ENCODE measurements at regions not wholly inside any gene's neighbourhood (a gene's known extent, or its start where the extent isn't known, plus 50 kb on each side); places are given as distances from the start of the nearest gene placed in this dataset.

DNA sequence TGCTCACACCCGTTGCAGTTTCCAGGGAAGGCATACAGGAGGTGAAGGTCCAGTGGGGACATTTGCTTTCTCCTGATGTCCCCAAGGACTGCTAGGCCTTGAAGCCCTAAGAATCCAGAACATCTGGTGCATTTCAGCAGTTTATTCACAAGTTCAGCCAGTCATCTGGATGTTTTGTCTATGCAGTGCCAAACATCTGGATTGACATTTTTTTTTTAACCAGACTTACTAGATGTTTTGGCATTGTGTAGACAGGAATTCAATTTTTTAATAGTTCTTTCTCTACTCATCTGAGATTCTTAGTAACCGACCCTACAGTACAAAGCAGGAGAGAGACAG is 256.2 kb downstream of the CLIC5 start:
- BruUV-seq (replicated peaks) = no TSS peak
- Histone ChIP-seq H4K8ac (ENCODE audit: low read depth in 2 of 2, low read length in 2 of 2) (no peak overlapping the region), H2BK20ac (ENCODE audit: low read depth, low read length) (no peak overlapping the region), H3K4me3 (ENCODE audit: insufficient read depth, low read depth, low read length) (no peak overlapping the region), H3K18ac (ENCODE audit: low read depth, low read length) (no peak overlapping the region), H3K9me1 (ENCODE audit: insufficient read depth, low read length) (no peaks in the 10 kb centered on the region), H4K20me1 (ENCODE audit: insufficient read depth, low read length) (no peaks in the 10 kb centered on the region), H3K9me3 (ENCODE audit: control insufficient read depth, insufficient read depth, low read length) (no peaks in the 10 kb centered on the region), H4K5ac (ENCODE audit: low read depth, low read length) (no peak overlapping the region), H2AK9ac (replicated peaks; ENCODE audit: low read depth, low read length, poor library complexity) (no peak overlapping the region), H3K4me1 (ENCODE audit: control insufficient read depth, insufficient read depth, low read length) (no peaks in the 10 kb centered on the region), H2BK120ac (ENCODE audit: low read depth, low read length) (no peak overlapping the region), H3K79me1 (ENCODE audit: low read depth in 1 of 2, low read length in 2 of 2) (no peaks in the 10 kb centered on the region), H3K14ac (replicated peaks; ENCODE audit: low read depth, low read length) (no peak overlapping the region), H3K9ac (ENCODE audit: low read depth, low read length) (no peak overlapping the region), H3K23ac (ENCODE audit: low read depth, low read length) (no peak overlapping the region), H3K27ac (ENCODE audit: insufficient read depth, low read length) (no peak overlapping the region), H3K36me3 (ENCODE audit: control insufficient read depth, insufficient read depth, low read length) (no peaks in the 10 kb centered on the region), H4K91ac (ENCODE audit: insufficient read depth, low read depth, low read length) (no peak overlapping the region), H3K27me3 (ENCODE audit: control insufficient read depth, insufficient read depth, low read length) (peaks cover 10% of the 10 kb centered on the region), H2BK5ac (ENCODE audit: low read depth, low read length, poor library complexity, severe bottlenecking) (no peak overlapping the region), H3K4me2 (ENCODE audit: low read depth, low read length) (no peak overlapping the region), H2BK15ac (ENCODE audit: low read depth, low read length) (no peak overlapping the region), H3K56ac (ENCODE audit: extremely low read depth, insufficient read depth, low read length) (no peak overlapping the region), H2AK5ac (ENCODE audit: low read depth, low read length) (no peak overlapping the region), H2AFZ (replicated peaks; ENCODE audit: low read length, poor library complexity) (no peak overlapping the region), H3K4ac (ENCODE audit: low read depth, low read length) (no peak overlapping the region)
- TF ChIP-seq MAFK (IDR thresholded peaks at IDR 0.05; ENCODE audit: low read depth, low read length) = no peak
- no peak for TF ChIP-seq MAZ (IDR thresholded peaks at IDR 0.05; ENCODE audit: borderline replicate concordance, low read depth, low read length)
- no peak for TF ChIP-seq SMC3 (IDR thresholded peaks at IDR 0.05; ENCODE audit: low read depth, low read length)
- TF ChIP-seq, protein P1, sequence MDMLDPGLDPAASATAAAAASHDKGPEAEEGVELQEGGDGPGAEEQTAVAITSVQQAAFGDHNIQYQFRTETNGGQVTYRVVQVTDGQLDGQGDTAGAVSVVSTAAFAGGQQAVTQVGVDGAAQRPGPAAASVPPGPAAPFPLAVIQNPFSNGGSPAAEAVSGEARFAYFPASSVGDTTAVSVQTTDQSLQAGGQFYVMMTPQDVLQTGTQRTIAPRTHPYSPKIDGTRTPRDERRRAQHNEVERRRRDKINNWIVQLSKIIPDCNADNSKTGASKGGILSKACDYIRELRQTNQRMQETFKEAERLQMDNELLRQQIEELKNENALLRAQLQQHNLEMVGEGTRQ (IDR thresholded peaks at IDR 0.05; ENCODE audit: low read depth, low read length) = no peak
- TF ChIP-seq, protein P2, sequence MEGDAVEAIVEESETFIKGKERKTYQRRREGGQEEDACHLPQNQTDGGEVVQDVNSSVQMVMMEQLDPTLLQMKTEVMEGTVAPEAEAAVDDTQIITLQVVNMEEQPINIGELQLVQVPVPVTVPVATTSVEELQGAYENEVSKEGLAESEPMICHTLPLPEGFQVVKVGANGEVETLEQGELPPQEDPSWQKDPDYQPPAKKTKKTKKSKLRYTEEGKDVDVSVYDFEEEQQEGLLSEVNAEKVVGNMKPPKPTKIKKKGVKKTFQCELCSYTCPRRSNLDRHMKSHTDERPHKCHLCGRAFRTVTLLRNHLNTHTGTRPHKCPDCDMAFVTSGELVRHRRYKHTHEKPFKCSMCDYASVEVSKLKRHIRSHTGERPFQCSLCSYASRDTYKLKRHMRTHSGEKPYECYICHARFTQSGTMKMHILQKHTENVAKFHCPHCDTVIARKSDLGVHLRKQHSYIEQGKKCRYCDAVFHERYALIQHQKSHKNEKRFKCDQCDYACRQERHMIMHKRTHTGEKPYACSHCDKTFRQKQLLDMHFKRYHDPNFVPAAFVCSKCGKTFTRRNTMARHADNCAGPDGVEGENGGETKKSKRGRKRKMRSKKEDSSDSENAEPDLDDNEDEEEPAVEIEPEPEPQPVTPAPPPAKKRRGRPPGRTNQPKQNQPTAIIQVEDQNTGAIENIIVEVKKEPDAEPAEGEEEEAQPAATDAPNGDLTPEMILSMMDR (conservative IDR thresholded peaks at IDR 0.05; ENCODE audit: low read depth, low read length) = no peak
- no peak for TF ChIP-seq CEBPB (IDR thresholded peaks at IDR 0.05; ENCODE audit: low read depth, low read length)
- no peak for TF ChIP-seq RFX5 (IDR thresholded peaks at IDR 0.05; ENCODE audit: low read depth, low read length)
- TF ChIP-seq RCOR1 (IDR thresholded peaks at IDR 0.05; ENCODE audit: insufficient replicate concordance, low read length) = no peak
- no peak for TF ChIP-seq RAD21 (IDR thresholded peaks at IDR 0.05; ENCODE audit: low read length)
- TF ChIP-seq CHD1 (IDR thresholded peaks at IDR 0.05; ENCODE audit: low read depth, low read length) = no peak
- no peak for TF ChIP-seq NFE2L2 (IDR thresholded peaks at IDR 0.05; ENCODE audit: low read depth, low read length)
- TF ChIP-seq BHLHE40 (IDR thresholded peaks at IDR 0.05; ENCODE audit: low read depth, low read length) = no peak
- TF ChIP-seq MXI1 (IDR thresholded peaks at IDR 0.05; ENCODE audit: borderline replicate concordance, low read depth, low read length) = no peak
- no peak for TF ChIP-seq POLR2A (IDR thresholded peaks at IDR 0.05; ENCODE audit: low read depth, low read length)
- TF ChIP-seq, protein P3, sequence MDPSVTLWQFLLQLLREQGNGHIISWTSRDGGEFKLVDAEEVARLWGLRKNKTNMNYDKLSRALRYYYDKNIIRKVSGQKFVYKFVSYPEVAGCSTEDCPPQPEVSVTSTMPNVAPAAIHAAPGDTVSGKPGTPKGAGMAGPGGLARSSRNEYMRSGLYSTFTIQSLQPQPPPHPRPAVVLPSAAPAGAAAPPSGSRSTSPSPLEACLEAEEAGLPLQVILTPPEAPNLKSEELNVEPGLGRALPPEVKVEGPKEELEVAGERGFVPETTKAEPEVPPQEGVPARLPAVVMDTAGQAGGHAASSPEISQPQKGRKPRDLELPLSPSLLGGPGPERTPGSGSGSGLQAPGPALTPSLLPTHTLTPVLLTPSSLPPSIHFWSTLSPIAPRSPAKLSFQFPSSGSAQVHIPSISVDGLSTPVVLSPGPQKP (IDR thresholded peaks at IDR 0.05; ENCODE audit: borderline replicate concordance, low read depth, low read length) = no peak
- WGBS, 2 experiments (ENCODE audit: extremely low coverage in 2 of 2, insufficient read length in 1 of 2) = no CpG with 5 or more reads among the region's 2 CpGs
- ATAC-seq (ENCODE audit: low read depth) (no peak), DNase-seq (no peak)
- POLR2A ChIA-PET (ENCODE audit: unreplicated experiment) = no interaction called here
- CTCF ChIA-PET = no interaction called here
- intact Hi-C loops (cut with micrococcal nuclease) (no loop called here), dilution Hi-C loops (cut with HindIII; ENCODE audit: low sequenced_read_pairs, unreplicated experiment) (no loop called here), in situ Hi-C loops (cut with MboI; ENCODE audit: low sequenced_read_pairs) (no loop called here)
